Stomach (tissue), 8 donors: ENCODE measurements at regions not wholly inside any gene's neighbourhood (a gene's known extent, or its start where the extent isn't known, plus 50 kb on each side); places are given as distances from the start of the nearest gene placed in this dataset.

Source experiments
- DNase-seq, 2 donors: peaks; one replicate each; pipeline versions ENCODE4 v3.0.0 to v3.0.0-alpha.2; 2013 to 2019
- H3K27ac ChIP-seq, 5 donors: fragments of 200-600 bp in 4 of 5; sonication (generic) in 4 of 5; one replicate each; pipeline ENCODE4 v1.5.1; 2013 to 2019; ENCODE audit warnings: mild to moderate bottlenecking in 1 of 5, moderate library complexity in 1 of 5
- H3K27me3 ChIP-seq, 3 donors: fragments of 200-600 bp; sonication (generic); one replicate each; pipeline ENCODE4 v1.5.1; 2017 to 2019; ENCODE audit warnings: mixed run types in 1 of 3
- H3K36me3 ChIP-seq, 4 donors: fragments of 200-600 bp; sonication (generic); 1 replicate in 3 of 4; 2 replicates in 1 of 4; pipeline ENCODE4 v1.5.1; 2016 to 2019
- H3K4me1 ChIP-seq, 4 donors: fragments of 200-600 bp; sonication (generic); one replicate each; pipeline ENCODE4 v1.5.1; 2016 to 2019
- H3K4me3 ChIP-seq, 4 donors: fragments of 200-600 bp; sonication (generic) in 3 of 4; one replicate each; pipeline ENCODE4 v1.5.1; 2016 to 2019; ENCODE audit warnings: mild to moderate bottlenecking in 1 of 4
- H3K9me3 ChIP-seq, 4 donors: fragments of 200-600 bp; sonication (generic); one replicate each; pipeline ENCODE4 v1.5.1; 2016 to 2019
- EP300 ChIP-seq: sonication (generic); formaldehyde crosslinking; IDR thresholded peaks from one replicate; pipeline ENCODE4 v1.6.1; 2017; ENCODE audit warnings: antibody characterized with exemption
- POLR2A ChIP-seq, 4 donors: fragments of 450-650 bp; IDR thresholded peaks; one replicate each; pipeline ENCODE4 v1.6.1; 2016; ENCODE audit warnings: antibody characterized with exemption in 4 of 4, control low read depth in 2 of 4, mild to moderate bottlenecking in 1 of 4, moderate library complexity in 1 of 4
- POLR2AphosphoS5 ChIP-seq, 3 donors: sonication (generic); formaldehyde crosslinking; IDR thresholded peaks; one replicate each; pipeline ENCODE4 v1.6.1; 2016; ENCODE audit warnings: antibody characterized with exemption in 3 of 3
- WGBS, 5 donors: extraction: QIAGEN DNeasy Blood & Tissue Kit in 3 of 5; methylation state at CpG; one replicate each; pipeline versions ENCODE4 v1.1.5 to v1.1.7; 2013 to 2018; 5-methylcytosine and 5-hydroxymethylcytosine counted together
- intact Hi-C: fragments of 100-400 bp; cut with DNase I; formaldehyde crosslinking; loops from one replicate; pipeline ENCODE4 v1.15.1; 2023; ENCODE audit warnings: low total_unique reads
- TF ChIP-seq, protein P1 (sequence below), 7 experiments: fragments of 450-650 bp in 4 of 7; fragments of 200-600 bp in 3 of 7; sonication (generic) in 3 of 7; IDR thresholded peaks; one replicate each; pipeline ENCODE4 v1.5.1; 2016 to 2019; ENCODE audit warnings: antibody characterized with exemption in 7 of 7, control low read depth in 2 of 7, mild to moderate bottlenecking in 1 of 7
- donor health status: healthy with polysubstance abuse.
- donor health status: Bipolar disorder and iron deficiency.
- donor health status: healthy.

DNA sequence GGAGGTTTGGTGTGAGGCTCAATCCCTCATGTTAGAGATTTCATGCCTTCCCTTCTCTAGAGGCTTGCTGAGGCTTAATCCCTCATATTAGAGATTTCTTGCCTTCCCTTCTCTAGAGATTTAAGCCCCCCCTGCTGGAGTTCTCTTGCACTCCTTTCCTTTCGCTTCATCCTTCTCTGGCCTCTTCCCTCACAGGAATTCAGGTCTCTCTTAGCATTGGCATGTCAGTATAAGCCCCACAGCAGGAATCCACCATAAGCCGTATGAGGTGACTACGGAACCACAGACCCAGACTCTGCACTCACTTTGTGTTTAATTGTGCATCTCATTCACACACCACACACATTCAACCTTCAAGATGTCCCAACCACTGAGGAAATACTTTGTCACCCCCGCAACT lies 338.6 kb upstream of the POU1F1 start:
- no peak for TF ChIP-seq POLR2A (IDR thresholded peaks at IDR 0.05)
- no peak for TF ChIP-seq EP300
- TF ChIP-seq POLR2AphosphoS5 (IDR thresholded peaks at IDR 0.05) = no peak
- TF ChIP-seq, protein P1, sequence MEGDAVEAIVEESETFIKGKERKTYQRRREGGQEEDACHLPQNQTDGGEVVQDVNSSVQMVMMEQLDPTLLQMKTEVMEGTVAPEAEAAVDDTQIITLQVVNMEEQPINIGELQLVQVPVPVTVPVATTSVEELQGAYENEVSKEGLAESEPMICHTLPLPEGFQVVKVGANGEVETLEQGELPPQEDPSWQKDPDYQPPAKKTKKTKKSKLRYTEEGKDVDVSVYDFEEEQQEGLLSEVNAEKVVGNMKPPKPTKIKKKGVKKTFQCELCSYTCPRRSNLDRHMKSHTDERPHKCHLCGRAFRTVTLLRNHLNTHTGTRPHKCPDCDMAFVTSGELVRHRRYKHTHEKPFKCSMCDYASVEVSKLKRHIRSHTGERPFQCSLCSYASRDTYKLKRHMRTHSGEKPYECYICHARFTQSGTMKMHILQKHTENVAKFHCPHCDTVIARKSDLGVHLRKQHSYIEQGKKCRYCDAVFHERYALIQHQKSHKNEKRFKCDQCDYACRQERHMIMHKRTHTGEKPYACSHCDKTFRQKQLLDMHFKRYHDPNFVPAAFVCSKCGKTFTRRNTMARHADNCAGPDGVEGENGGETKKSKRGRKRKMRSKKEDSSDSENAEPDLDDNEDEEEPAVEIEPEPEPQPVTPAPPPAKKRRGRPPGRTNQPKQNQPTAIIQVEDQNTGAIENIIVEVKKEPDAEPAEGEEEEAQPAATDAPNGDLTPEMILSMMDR (IDR thresholded peaks at IDR 0.05) = no peak
- no peak overlapping the region for H3K4me3 ChIP-seq
- intact Hi-C loops = no loop called here
- no peaks in the 10 kb centered on the region for H3K27me3 ChIP-seq
- H3K36me3 ChIP-seq = no peaks in the 10 kb centered on the region
- 92 to 99% (median 94%) methylated on average over 4 of the region's 4 CpGs for WGBS, 5 donors
- H3K4me1 ChIP-seq = no peaks in the 10 kb centered on the region
- no peak for DNase-seq
- peaks cover 11 to 41% (median 21%) of the 10 kb centered on the region in 4 donors for H3K9me3 ChIP-seq
- no peak overlapping the region for H3K27ac ChIP-seq

- no peak overlapping the region for H3K27ac ChIP-seq
- TF ChIP-seq POLR2A (IDR thresholded peaks at IDR 0.05) (no peak), EP300 (no peak)
- H3K36me3 ChIP-seq = no peaks in the 10 kb centered on the region
- no peaks in the 10 kb centered on the region for H3K4me1 ChIP-seq
- DNase-seq = no peak
- no peak overlapping the region for H3K4me3 ChIP-seq
- 85 to 89% (median 87%) methylated on average over 5 of the region's 5 CpGs for WGBS, 5 donors
- intact Hi-C loops = no loop called here
- peaks cover 0 to 36% (median 22%) of the 10 kb centered on the region in 4 donors for H3K9me3 ChIP-seq
- no peaks in the 10 kb centered on the region for H3K27me3 ChIP-seq
Measured at GRCh38 chr3:87607234-87607633, 330.9 kb upstream of the POU1F1 start.

GRCh38 chr3:87595798-87596197 lies 319.4 kb upstream of the POU1F1 start:
- no peak for DNase-seq
- 63 to 86% (median 74%) methylated on average over 4 of the region's 4 CpGs for WGBS, 5 donors
- TF ChIP-seq POLR2AphosphoS5 (IDR thresholded peaks at IDR 0.05) (no peak), POLR2A (IDR thresholded peaks at IDR 0.05) (no peak), EP300 (no peak)
- TF ChIP-seq, protein P1 (IDR thresholded peaks at IDR 0.05) = no peak

GRCh38 chr3:87581240-87581639 lies 304.9 kb upstream of the POU1F1 start:
- H3K27me3 ChIP-seq = no peaks in the 10 kb centered on the region
- intact Hi-C loops = no loop called here
- WGBS, 5 donors = 21 to 41% (median 38%) methylated on average over 1 of the region's 1 CpG
- no peaks in the 10 kb centered on the region for H3K4me1 ChIP-seq
- H3K36me3 ChIP-seq = no peaks in the 10 kb centered on the region
- TF ChIP-seq, protein P1 (IDR thresholded peaks at IDR 0.05) = no peak
- no peak for TF ChIP-seq POLR2A (IDR thresholded peaks at IDR 0.05)
- no peak overlapping the region for H3K27ac ChIP-seq
- H3K4me3 ChIP-seq = no peak overlapping the region
- no peak for DNase-seq
- peaks cover 0 to 3% (median 0%) of the 10 kb centered on the region in 4 donors for H3K9me3 ChIP-seq

More at GRCh38 chr3:87595798-87596197, 319.4 kb upstream of the POU1F1 start:
- H3K4me1 ChIP-seq = no peaks in the 10 kb centered on the region
- H3K4me3 ChIP-seq = no peak overlapping the region
- peaks cover 0 to 20% (median 12%) of the 10 kb centered on the region in 4 donors for H3K9me3 ChIP-seq
- intact Hi-C loops = no loop called here
- no peaks in the 10 kb centered on the region for H3K36me3 ChIP-seq
- no peak overlapping the region for H3K27ac ChIP-seq
- H3K27me3 ChIP-seq = no peaks in the 10 kb centered on the region

GRCh38 chr3:87576752-87577151 lies 300.4 kb upstream of the POU1F1 start:
- no peak for DNase-seq
- intact Hi-C loops = no loop called here
- no peak for TF ChIP-seq EP300
- H3K27ac ChIP-seq = no peak overlapping the region
- WGBS, 5 donors = 59 to 77% (median 63%) methylated on average over 4 of the region's 4 CpGs
- no peaks in the 10 kb centered on the region for H3K27me3 ChIP-seq
- no peaks in the 10 kb centered on the region for H3K36me3 ChIP-seq
- no peak overlapping the region for H3K4me3 ChIP-seq
- no peaks in the 10 kb centered on the region for H3K9me3 ChIP-seq
- no peaks in the 10 kb centered on the region for H3K4me1 ChIP-seq
